ENCODE measurements at regions not wholly inside any gene's neighbourhood (a gene's known extent, or its start where the extent isn't known, plus 50 kb on each side); places are given as distances from the start of the nearest gene placed in this dataset.

DNA sequence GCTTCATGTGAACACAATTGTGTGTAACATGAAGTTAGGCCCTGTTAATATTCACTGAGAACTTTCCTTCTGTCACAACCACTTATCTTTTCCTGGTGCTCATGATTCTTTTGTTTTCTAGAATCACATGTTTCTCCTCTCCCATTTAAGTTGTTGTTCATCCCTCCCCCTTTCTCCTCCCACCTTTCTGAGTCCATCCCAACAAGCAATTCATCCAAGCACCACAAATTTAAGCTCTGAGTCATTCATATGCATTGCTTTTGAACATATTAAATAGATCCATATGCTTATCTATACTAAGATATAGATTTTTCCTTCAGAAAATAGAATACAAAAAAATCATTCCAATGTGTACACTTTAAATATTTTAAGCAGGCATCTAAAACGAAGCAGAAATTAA, 75.2 kb upstream of the NFIB start:
- no peak for DNase-seq

GRCh38 chr9:14383773-14384172, 69.8 kb upstream of the NFIB start:
- DNase-seq, result no peak

GRCh38 chr9:14383294-14383693, 69.4 kb upstream of the NFIB start:
- peak; percentile 74 for DNase-seq

DNA sequence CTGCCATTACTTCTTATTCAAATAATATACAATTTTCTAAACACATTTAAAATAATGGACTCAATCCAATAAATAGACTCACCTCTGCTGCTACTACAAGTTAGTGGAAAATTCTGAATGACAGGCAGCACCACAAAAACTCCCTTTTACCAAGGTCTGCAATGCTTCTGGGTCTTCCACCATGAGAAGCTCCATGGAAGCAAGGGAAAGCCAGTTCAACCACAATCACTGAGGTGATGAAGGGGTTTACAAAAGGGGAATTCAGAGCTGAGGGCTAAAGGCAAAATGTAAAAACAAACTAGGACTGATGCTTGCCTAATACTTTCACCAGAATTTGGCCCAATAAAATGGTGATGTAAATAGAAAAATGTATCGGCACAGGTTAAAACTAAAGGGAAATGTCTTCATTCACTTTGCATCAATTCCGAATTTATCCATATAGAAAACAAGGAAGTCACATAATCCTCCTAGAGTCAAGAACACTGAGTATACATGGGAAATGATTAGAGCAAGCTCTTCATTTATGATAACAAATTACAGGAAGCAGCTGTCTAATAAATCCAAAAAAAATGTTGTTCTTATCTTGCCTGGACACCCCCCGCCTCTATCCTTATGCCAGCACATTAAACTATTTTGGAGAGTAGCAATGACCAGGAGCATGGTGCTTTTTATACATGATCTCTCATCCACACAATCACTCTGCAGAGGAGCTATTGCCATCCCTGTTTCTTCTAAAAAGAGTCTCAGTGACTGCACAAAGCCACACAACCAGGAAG, 66.3 kb upstream of the NFIB start:
- no peak for DNase-seq

GRCh38 chr9:14379280-14379679, 65.3 kb upstream of the NFIB start:
- DNase-seq, result no peak

GRCh38 chr9:14373706-14374105, 59.8 kb upstream of the NFIB start:
- no peak for DNase-seq

GRCh38 chr9:14373336-14373666, 59.4 kb upstream of the NFIB start:
- DNase-seq, result no peak

DNA sequence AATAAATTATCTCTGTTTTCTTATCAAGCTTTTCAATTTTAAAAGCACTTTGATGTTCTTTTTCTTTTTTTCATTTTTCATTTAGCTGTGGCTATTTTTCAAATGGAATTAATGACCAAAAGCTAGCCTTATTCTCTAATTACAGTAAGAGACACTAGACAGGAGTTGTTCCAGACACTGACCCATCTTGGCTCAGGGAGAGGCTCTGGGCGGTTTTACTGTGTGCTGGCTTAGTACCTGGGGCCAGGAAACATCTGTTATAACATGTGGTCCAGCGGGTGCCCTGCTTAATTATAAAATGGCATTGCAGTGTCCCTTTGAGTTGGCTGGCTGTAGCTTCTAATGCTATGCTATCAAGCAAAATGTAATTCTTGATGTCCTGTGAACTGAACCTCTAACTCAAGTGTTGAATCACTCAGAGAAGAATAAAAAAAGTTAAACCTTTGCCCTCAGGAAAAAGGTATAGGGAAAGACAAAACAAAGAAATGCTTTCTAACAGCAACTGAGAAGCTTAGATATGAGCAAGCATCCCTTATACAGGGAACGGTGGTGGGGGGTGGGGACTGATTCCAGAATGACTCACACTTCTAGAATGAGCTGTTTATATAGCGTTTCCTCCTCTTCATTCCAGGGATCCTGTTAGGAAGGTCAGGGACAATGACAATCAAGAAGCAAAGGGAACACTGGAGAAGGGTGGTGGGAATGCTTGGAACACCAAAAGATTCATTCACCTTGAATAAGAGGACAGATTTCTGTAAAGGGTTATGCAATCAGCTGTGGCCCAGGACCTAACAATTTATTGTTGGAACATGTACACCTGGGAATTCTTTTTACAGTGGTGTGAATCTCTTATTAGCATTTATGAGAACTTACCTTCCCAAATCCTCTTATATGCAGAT, 58.7 kb upstream of the NFIB start:
- DNase-seq, result peak; percentile 24

DNA sequence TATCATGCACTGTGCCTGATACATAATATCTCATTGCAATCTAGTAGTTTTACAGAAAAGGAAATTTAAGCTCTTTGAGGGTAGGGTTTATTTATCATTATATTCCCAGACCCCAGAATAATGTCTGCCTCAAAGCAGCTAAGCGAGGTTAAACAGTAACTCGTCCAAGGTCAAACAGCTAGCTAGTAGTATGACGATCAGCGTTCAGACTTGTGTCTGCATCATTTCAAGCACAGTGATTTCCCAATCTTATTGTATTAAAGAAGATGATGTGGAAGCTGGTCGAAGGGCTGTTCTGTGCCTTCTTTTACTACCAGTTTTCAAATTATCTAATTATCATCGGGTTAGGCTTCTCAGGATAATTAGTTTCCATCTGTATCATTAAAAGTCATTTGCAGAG, 55.1 kb upstream of the NFIB start:
- no peak for DNase-seq

GRCh38 chr9:14366076-14366475, 52.1 kb upstream of the NFIB start:
- no peak for DNase-seq

- no peak for DNase-seq
Measured at GRCh38 chr9:14365670-14366069, 51.7 kb upstream of the NFIB start.

Data from COR-L47 (cell line).